HG02610 (cell line): ENCODE measurements at regions not wholly inside any gene's neighbourhood (a gene's known extent, or its start where the extent isn't known, plus 50 kb on each side); places are given as distances from the start of the nearest gene placed in this dataset.
"Not testable (repeated sequence)": the region's sequence is repeated elsewhere in the genome, so short reads cannot be mapped to it uniquely, and the experiment has no call there.

Experiments used
- ATAC-seq: cut with Tn5 transposase; IDR thresholded peaks from one replicate; pipeline ENCODE4 v1.9.1; 2021; ENCODE audit warnings: mild to moderate bottlenecking, moderate library complexity; ENCODE audit not compliant: unreplicated experiment

DNA sequence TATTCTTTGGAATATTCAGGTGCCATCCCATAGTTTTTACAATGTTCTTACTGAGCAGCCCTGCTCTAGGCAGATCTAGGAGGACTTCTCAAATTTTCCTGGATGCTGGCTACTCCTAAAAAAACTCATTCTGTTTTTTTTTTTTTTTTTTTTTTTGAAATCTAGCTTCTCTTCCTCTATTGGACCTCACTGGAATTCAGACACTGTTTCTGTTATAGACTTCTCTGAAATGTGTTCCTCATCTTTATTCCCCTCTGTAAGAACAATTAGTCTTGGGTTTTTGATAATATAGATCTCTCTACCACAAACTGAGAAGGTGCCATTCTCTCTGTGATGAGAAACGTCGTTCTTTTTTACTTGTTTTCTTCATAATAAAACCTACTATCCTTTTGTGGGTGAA, 115.3 kb upstream of the CCND2 start:
- ATAC-seq = no peak

DNA sequence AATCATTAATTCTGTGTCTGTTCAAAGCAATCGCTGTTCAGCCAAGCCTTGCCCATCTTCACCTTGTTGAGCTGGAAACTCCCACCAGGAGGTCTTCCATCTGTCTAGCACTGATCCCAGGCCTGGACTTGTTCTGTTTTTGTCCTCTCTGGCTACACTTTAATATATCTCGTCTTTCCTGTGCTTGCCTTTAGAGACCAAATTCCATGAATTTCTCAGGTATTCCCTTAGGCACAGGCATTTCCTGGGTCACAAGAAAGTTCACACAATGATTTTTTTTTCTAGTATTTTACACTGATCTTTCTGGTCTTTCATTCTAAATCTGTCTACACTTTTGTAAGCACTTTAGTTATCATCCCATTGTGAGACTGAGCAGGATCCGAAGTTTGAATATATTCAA, 116.4 kb upstream of the CCND2 start:
- ATAC-seq = no peak

DNA sequence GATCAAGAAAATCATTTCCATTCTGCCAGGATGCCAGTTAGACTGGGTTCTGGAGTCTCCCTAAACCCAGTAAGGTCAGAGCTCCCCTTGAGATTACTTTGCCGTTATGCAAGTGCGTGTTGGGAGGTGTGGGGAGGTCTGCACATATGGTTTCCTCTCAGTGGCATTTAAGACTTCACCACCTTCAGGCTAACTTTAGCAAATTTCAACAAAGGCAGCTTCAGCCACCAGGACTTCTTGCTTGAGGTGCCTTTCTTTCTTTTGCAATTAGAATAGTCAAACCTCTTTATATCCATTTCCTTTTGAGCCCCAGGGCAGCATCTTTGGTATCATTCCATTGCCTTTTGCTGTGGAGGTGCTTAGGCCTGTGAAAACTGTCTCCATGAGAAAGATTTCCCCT, 117.2 kb upstream of the CCND2 start:
- ATAC-seq = no peak

DNA sequence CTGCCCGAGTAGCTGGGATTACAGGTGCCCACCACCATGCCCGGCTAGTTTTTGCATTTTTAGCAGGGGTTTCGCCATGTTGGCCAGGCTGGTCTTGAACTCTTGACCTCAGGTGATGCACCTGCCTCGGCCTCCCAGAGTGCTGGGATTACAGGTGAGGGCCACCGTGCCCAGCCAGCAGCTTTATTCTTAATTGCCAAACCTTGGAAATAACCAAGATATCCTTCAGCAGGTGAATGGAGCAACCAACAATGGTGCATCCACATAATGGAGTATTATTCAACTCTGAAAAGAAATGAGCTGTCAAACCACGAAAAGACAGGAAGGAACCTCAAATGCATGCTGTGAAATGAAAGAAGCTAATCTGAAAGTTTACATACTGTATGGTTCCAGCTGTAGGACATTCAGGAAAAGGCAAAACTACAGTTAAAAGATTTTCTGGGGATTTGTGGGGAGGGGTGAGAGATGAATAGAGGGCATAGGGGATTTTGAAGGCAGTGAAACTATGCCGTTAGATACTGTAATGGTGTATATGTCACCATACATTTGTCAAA, 118.8 kb upstream of the CCND2 start:
- ATAC-seq = no peak

DNA sequence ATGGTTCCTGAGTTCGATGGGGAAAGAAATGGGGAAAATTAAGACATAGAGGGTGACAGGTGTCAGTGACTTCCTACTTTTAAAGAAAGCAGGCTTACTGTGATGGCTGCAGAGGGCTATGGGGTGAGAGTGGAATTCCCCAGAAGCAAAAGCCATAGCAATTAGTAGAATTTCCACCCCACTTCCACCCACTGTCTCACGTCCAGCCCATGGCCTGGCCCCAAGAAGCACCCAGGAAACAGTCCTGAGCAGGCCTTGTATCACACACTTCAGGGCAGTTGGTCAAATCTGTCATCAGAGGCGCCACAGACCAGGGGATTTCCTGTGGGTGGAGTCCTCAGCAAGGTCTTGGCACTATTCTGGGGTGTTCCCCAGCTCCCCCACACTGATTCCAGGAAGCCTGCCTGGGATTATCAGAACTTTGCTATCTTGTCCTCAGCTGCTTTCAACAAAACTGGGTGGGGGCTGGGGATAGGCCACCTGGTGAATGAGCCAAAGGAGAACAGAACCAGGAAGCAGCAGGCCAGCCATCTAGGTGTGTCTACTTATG, 120.1 kb upstream of the CCND2 start:
- ATAC-seq = peak; percentile 78

DNA sequence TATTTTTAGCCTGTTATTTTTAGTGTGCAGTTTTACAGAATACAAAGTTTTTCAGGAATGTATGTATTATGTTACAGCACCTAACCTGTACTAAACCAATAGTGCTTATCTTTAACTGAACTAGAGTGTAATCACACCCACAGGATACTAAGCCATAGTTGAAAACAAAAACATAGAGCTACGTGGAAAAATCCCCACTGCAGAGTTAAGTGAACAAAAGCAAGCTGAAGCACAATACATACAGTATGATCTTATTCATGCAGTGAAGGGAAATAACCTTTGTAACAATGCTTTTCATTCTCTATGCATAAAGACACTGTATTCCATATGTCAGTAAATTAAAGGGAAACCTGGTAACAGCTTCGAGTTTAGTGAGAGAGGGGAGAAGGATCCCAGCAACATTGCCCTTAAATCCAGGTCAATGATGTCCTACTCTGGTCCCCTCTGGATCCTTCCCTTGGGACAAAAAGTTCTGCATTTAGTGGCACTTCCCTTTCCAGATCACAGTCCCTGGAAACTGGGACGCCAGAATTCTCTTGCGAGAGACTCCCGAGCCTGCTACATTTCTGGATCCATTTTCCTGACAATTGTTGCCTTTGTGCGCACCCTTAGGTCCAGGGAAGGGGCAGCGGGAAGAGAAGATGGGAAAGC, 121.3 kb upstream of the CCND2 start:
- ATAC-seq = no peak

DNA sequence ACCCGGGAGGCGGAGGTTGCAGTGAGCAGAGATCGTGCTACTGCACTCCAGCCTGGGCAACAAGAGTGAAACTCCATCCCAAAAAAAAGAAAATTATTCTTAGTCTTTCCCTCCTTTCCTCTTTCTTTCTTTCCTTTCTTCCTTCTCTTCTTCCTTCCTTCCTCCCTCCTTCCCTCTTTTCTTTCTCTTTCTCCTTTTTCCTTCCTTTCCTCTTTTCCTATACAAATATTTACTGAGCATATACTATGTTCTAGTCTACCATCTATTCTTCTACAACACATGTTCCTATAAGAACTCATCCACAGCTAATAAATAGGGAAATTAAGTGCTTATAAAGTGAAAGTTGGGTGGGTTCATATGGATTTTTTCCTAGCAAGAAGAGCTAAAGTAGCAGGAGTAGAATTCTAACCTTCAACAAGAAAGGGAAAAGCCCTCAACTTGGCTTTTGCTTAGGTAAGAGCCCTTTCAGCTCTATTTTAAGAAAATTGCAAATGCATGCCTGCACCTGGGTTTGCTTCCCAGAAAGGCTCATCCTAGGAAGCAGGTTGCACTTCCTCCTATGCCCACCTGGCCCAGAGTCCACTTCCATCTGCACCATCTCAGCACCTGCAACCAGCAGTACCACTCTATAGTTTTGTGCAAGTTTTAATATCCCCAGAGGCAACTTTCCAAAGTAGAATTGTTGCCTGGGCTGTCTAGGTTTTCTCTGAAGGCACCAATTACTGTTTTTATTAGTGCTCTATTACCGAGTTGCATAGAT, 122.0 kb upstream of the CCND2 start:
- no peak for ATAC-seq

DNA sequence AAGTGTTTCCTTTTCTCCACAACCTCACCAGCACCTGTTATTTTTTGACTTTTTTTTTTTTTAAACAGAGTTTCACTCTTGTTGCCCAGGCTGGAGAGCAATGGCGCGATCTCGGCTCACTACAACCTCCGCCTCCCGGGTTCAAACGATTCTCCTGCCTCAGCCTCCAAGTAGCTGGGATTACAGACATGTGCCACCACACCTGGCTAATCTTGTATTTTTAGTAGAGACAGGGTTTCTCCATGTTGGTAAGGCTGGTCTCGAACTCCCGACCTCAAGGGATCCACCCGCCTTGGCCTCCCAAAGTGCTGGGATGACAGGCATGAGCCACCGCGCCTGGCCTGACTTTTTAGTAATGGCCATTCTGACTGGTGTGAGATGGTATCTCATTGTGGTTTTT, 123.2 kb upstream of the CCND2 start:
- not testable (repeated sequence) for ATAC-seq

DNA sequence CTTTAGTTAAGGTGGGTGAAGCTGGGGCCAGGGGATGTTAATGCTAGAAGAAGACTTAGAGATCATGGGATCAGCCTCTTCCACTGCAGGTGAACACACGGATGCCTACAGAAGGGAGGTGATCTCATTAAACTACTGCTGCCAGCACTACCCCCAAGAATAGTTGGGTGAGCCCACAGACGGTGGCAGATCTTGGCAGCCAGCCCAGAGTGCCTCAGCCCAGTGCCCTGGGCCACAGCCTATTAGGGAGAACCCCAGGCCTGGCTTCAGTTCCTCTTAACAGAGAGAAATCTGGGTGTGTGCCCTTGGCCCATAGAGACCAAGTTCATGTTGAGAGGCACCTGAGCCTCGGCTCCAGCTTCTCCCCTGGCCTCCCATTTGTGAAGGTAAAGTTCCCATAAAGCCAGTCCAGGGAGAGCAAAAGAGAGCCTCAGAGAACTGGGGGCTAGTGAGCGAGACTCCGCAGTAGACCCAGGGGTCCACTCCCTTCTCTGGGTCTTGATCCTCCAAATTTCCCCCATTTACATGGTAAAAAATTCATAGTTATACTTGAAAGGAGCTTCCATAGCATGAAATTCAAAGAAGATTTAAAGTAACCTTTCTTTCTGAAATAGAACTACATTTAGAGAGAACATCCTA, 125.0 kb upstream of the CCND2 start:
- ATAC-seq = peak; percentile 35

DNA sequence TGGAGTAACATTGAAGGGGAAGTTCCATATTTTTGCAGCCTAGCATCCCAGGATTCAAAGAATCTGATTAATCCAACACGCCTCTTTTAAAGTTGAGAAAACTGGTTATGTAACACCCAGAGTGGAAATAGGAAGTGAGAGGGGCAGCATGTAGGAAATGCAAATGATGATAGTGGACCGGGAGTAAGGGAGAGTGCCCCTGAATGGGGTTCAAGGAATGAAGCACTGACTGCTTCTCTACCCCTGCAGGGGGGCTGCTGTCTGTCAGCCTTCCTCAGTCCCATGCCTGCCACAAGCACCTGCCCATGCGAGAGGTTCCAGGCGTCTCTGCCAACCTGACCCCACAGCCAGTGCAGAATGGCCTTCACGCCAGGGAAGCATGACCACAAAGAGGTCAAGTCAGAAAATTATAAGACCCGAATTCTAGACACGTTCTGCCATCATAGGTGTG, 126.5 kb upstream of the CCND2 start:
- ATAC-seq = no peak

DNA sequence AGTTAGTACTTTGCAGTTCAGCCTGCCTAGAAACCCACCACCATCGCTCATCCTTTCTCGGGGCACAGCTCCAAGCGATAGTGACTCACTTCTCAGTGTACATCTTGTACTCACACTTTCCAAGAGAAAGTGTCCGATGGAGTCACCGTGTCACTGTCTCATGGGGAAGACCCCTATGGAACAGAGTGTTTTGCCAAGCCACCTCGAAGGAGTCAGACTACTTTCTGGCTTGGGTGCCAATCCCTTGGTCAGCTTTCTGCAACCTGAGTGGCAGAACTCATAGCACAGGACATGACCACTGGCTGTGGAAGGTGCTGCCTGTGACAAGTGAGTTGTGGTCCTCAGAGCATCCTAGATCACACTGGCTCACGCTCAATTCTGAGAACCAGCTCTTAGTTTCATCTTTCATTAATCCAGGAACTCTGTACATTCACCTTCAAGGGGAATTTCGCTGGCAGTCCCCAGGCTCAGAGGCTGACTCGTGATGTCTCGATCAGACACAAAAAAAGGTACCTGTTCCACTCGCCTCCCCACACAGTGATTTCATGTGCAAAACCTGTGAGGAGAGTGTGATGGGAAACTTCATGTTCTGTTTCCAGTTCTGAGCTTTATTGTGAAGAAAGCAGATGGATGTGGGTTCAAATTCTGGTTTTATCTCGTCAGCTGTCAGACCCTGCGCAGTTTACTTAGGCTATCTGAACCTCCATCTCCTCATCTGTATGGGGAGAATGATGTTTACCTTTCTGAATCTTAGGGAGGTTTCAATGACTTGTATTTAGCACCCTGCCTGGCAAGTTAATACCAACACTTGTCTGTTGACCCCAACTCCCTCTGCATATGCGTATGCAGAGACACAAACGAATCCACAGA, 127.3 kb upstream of the CCND2 start:
- ATAC-seq = peak; percentile 40

DNA sequence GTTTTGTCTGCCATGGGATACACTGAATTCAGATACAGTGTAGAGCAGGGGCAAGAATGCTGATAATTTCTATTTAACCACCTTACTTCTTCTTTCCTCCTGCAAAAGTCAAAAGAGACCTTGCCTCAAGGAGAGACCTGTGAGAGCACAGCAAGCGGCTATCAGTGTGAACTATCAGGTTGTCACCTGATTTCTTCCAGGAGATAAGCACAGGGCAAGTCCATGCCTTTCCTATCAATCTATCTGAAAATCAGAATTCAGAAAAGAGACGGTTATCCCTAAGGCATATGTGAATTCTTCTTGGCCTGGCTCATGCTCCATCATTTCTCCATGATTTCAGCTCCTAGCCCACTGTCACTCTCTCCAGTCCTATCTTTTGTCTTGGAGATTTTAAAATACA, 128.9 kb upstream of the CCND2 start:
- ATAC-seq = no peak

DNA sequence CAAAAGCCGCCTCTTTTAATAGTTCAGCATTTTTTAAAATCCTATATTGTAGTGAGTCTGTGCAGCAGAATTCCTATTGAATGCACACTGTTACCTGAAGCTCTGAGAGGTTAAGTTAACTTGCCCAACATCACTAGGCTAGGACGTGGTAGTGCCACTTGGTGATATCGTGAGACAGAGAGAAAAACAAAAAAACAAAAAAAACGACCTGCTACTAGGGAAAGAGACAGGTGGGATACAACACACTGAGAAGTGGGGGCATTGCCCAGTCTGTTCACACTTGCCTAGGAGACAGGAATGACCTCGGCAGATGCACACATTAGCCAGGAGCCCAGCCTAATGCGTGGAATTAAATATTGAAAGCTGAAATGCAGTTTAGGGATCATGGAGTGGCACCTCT, 129.7 kb upstream of the CCND2 start:
- ATAC-seq = no peak

DNA sequence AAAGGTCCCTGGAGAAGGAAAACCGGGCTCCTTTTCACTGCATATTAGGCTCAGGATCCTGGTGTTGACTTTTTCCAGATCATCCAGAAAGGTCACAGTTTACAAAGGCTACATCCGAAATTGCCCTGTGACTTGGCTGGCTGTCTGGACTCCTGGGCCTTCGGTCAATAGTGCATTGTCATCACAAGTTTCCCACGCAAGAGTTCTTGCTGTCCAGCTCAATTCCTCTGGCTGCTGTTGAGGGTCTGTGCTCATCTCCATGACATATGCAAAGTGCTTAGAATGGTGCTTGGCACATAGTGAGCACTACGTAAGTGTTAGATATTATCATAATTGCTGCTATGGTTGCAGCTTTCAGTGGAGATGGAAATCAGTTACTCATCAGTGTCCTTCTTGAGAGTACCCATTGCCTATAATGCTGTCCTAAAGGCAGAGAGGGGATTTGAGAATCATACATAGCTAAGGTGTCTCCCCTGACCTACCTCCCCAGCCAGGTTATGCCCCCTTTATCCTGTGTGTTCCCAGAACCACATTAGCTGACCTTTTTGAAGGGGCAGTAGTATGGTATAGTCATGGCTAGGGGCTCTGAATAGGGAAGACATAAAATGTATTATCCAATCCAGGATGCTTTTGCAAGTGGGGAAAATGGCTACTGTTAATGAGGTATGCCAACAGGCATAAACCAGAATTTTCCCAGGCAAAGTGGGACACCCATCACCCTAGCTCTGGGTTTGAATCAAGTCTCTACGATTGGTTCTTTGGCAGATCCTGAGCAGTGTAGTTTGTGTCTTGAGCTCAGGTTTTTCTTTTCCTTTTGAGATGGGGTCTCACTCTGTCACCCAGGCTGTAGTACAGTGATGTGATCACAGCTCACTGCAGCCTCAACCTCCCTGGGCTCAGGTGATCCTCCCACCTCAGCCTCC, 132.0 kb upstream of the CCND2 start:
- no peak for ATAC-seq

DNA sequence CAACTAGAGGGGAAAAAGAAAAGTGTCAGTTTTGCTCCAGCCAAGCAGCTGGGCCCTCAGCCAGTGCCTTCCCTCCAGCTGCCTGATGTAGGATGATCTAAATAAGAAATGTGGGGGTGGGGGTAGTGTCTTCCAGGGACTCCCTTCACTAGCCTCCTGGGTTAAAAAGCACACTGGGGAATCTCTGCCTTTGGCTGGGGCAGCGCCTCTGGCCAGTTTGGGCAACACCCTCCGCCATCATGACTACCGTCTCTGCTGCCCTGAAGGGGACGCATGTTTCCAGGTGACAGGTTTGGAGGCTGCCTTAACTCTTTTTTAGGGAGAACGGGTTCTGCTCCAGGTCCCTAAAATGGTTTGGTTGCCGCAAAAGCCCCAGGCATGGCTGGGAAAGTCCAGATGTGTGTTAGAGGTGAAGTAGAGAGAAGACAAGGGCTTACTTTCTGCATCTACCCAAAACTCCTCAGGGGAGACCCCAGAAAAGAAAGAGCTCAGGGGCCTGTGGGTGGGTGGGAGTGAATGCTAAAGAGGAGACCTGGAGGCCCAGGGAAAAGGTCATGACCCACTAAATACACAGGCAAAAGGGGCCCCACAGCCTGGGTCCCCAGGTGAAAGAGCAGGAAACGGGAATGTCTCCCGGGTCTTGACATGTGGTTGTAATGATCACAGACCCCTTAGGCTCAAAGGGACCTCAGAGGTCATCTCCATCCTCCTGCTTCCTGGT, 132.8 kb upstream of the CCND2 start:
- no peak for ATAC-seq

DNA sequence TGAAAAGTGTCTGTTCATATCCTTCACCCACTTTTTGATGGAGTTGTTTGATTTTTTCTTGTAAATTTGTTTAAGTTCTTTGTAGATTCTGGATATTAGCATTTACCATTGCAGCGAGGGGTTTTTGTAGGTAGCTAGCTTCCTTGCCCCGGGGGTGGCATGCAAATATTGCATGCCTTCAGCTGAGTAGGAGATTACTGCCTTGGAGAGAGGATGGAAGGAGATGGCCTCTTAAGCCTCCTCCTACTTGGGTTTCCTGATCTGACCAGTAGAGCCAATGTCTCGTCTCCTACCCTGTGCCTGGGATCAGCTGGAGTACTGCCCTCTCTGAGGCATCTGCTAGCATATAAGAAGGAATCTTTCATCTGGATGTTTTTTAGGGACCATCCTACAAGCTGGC, 134.4 kb upstream of the CCND2 start:
- ATAC-seq = no peak

DNA sequence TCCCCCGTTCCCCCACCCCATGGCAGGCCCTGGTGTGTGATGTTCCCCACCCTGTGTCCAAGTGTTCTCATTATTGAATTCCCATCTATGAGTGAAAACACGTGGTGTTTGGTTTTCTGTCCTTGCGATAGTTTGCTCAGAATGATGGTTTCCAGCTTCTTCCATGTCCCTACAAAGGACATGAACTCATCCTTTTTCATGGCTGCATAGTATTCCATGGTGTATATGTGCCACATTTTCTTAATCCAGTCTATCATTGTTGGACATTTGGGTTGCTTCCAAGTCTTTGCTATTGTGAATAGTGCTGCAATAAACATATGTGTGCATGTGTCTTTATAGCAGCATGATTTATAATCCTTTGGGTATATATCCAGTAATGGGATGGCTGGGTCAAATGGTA, 135.0 kb upstream of the CCND2 start:
- not testable (repeated sequence) for ATAC-seq

DNA sequence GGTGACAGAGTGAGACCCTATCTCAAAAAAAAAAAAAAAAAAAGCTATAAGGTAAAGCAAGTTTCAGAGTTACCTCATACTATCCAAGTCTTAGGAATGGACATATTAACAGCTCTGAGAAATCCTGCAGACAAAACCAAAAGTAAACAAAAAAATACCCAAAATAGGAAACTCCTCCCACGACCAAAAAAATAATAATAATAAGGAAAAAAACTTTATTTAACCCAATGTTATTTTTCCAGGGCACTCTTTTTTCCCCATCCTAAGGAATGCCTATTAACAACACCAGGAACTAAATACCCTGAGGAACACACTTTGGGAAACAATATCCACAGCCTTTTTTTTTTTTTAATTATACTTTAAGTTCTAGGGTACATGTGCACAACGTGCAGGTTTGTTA, 135.5 kb upstream of the CCND2 start:
- ATAC-seq = no peak

DNA sequence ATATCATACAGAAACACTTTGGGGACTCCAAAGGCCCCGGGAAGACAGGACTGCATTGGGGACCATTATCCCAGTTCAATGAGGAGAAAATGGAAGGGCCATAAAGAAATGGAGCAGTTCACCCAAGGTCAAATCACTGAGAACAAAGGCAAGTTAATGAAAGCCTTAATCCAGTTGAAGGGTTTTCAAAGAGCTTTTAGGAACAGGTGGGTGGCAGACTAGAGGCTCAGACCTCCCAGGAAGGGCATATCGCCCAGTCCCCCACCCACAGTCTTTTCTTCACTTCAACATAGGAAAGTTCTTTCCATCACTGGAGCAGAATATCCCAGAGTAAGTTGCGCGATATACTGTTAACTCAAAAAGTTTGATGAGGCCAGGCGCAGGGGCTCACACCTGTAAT, 136.1 kb upstream of the CCND2 start:
- no peak for ATAC-seq
